ENCODE measurements at regions not wholly inside any gene's neighbourhood (a gene's known extent, or its start where the extent isn't known, plus 50 kb on each side); places are given as distances from the start of the nearest gene placed in this dataset.

DNA sequence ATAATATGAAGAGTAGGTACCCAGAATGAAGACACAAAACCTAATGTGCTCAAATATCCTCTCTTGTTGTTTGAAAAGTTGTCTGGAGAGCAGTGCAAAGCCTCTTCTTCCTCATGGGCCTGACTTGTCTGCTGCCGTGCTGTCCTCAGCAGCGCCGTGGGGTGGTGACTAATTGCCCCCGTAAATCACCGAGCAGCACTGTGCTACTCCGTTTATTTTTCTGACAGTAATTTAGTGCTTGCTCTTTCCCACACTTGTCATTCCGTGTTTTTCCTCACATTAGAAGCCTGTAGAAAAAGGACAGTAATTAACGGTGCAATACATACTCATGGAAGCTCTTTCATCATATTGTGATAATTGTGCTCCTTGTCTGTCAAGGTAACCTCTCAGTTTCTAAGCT is 114.8 kb upstream of the BARHL2 start:
- Mint-ChIP-seq H3K27ac (ENCODE audit: unreplicated experiment) (no peak overlapping the region), H3K4me3 (ENCODE audit: unreplicated experiment) (no peak overlapping the region), H3K27me3 (ENCODE audit: unreplicated experiment) (peaks cover 6% of the 10 kb centered on the region), H3K4me1 (ENCODE audit: low read depth, unreplicated experiment) (peaks cover 14% of the 10 kb centered on the region), H3K9me3 (ENCODE audit: unreplicated experiment) (no peaks in the 10 kb centered on the region), H3K36me3 (ENCODE audit: unreplicated experiment) (no peaks in the 10 kb centered on the region)
- TF ChIP-seq, protein P1, sequence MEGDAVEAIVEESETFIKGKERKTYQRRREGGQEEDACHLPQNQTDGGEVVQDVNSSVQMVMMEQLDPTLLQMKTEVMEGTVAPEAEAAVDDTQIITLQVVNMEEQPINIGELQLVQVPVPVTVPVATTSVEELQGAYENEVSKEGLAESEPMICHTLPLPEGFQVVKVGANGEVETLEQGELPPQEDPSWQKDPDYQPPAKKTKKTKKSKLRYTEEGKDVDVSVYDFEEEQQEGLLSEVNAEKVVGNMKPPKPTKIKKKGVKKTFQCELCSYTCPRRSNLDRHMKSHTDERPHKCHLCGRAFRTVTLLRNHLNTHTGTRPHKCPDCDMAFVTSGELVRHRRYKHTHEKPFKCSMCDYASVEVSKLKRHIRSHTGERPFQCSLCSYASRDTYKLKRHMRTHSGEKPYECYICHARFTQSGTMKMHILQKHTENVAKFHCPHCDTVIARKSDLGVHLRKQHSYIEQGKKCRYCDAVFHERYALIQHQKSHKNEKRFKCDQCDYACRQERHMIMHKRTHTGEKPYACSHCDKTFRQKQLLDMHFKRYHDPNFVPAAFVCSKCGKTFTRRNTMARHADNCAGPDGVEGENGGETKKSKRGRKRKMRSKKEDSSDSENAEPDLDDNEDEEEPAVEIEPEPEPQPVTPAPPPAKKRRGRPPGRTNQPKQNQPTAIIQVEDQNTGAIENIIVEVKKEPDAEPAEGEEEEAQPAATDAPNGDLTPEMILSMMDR (IDR thresholded peaks at IDR 0.05; ENCODE audit: partially characterized antibody, unreplicated experiment): no peak
- DNase-seq: no peak

DNA sequence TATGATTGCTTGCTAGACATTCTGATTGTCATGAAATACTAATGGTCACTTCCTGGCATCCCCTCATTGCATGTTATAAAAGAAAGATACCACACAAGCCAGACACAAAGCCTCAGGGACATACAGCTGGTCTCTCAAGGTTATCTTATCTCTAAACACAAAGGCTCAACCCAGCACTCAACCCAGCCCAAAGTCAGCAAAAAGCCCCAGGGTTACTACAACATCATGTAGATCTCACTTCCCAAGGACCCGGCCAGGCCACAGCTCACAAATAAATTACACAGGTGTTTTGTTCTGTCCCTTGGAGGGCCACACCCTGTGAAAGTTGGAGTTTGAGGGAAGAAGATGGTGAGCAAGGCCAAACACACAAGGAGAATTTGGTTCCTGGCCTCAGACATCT is 109.7 kb upstream of the BARHL2 start:
- TF ChIP-seq, protein P1 (IDR thresholded peaks at IDR 0.05; ENCODE audit: partially characterized antibody, unreplicated experiment): no peak
- H3K4me3 Mint-ChIP-seq (ENCODE audit: unreplicated experiment): no peak overlapping the region
- H3K27me3 Mint-ChIP-seq (ENCODE audit: unreplicated experiment): peaks cover 2% of the 10 kb centered on the region
- H3K4me1 Mint-ChIP-seq (ENCODE audit: low read depth, unreplicated experiment): no peaks in the 10 kb centered on the region
- H3K9me3 Mint-ChIP-seq (ENCODE audit: unreplicated experiment): no peaks in the 10 kb centered on the region
- no peaks in the 10 kb centered on the region for H3K36me3 Mint-ChIP-seq (ENCODE audit: unreplicated experiment)
- no peak for DNase-seq
- H3K27ac Mint-ChIP-seq (ENCODE audit: unreplicated experiment): no peak overlapping the region

DNA sequence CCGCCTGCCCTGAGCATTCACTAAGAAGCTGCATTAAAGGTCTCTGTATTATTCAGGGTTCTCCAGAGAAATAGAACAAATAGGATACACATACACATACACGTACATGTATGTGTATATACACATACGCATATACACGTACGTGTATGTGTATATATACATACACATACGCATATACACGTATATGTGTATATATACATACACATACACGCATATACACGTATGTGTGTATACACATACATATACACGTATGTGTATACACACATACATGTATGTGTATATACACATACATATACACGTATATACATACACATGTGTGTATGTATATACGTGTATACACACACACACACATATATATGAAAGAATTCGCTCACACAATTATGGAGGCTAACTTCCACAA is 108.9 kb upstream of the BARHL2 start:
- TF ChIP-seq, protein P1 (IDR thresholded peaks at IDR 0.05; ENCODE audit: partially characterized antibody, unreplicated experiment): no peak
- no peak overlapping the region for H3K4me3 Mint-ChIP-seq (ENCODE audit: unreplicated experiment)
- H3K9me3 Mint-ChIP-seq (ENCODE audit: unreplicated experiment): no peaks in the 10 kb centered on the region
- no peaks in the 10 kb centered on the region for H3K4me1 Mint-ChIP-seq (ENCODE audit: low read depth, unreplicated experiment)
- H3K27ac Mint-ChIP-seq (ENCODE audit: unreplicated experiment): no peak overlapping the region
- no peak for DNase-seq
- no peaks in the 10 kb centered on the region for H3K36me3 Mint-ChIP-seq (ENCODE audit: unreplicated experiment)
- peaks cover 2% of the 10 kb centered on the region for H3K27me3 Mint-ChIP-seq (ENCODE audit: unreplicated experiment)

DNA sequence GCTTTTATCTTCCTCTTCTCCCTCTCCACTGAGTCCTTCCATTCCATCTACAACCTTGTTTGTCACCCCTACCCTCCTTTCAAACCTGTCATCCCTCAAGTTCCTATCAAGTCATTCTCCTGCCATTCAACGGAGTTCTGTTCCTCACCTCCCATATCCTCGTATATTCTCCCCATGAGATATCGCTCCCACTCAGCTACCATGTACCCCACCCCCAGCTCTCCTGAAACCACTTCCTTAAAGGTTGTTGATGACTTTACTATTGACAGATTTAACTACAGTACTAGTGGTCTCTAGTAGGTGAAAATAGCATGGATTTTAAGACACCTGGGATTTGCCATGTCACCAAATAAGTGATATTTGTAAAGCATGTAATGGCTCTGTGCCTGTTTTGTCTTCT is 107.4 kb upstream of the BARHL2 start:
- no peak for DNase-seq
- H3K36me3 Mint-ChIP-seq (ENCODE audit: unreplicated experiment): no peaks in the 10 kb centered on the region
- no peak overlapping the region for H3K4me3 Mint-ChIP-seq (ENCODE audit: unreplicated experiment)
- H3K9me3 Mint-ChIP-seq (ENCODE audit: unreplicated experiment): no peaks in the 10 kb centered on the region
- TF ChIP-seq, protein P1 (IDR thresholded peaks at IDR 0.05; ENCODE audit: partially characterized antibody, unreplicated experiment): no peak
- H3K27me3 Mint-ChIP-seq (ENCODE audit: unreplicated experiment): peaks cover 2% of the 10 kb centered on the region
- H3K27ac Mint-ChIP-seq (ENCODE audit: unreplicated experiment): no peak overlapping the region
- H3K4me1 Mint-ChIP-seq (ENCODE audit: low read depth, unreplicated experiment): no peaks in the 10 kb centered on the region

DNA sequence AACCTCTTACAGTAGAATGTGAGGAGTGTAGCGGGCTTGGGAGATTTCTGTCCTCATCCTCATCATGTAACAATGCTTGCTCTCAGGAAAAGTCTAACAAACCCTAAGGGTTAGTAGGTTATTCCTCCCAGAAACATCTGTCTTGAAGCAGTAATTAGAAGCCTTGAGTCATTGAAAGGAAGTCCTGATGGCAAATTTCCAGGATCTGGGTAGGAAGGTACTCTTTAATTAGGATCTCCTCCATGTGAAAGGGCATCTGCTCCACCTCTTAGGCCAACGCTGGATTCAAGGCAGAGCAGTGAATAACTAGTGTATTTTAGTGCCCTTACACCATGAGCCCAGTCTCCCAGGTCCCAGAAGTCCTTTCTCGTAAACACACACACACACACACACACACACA is 106.6 kb upstream of the BARHL2 start:
- Mint-ChIP-seq H3K27me3 (ENCODE audit: unreplicated experiment) (peaks cover 2% of the 10 kb centered on the region), H3K36me3 (ENCODE audit: unreplicated experiment) (no peaks in the 10 kb centered on the region), H3K9me3 (ENCODE audit: unreplicated experiment) (no peaks in the 10 kb centered on the region), H3K4me3 (ENCODE audit: unreplicated experiment) (no peak overlapping the region), H3K4me1 (ENCODE audit: low read depth, unreplicated experiment) (no peaks in the 10 kb centered on the region), H3K27ac (ENCODE audit: unreplicated experiment) (no peak overlapping the region)
- TF ChIP-seq, protein P1 (IDR thresholded peaks at IDR 0.05; ENCODE audit: partially characterized antibody, unreplicated experiment): no peak
- no peak for DNase-seq
